ENCODE measurements at regions not wholly inside any gene's neighbourhood (a gene's known extent, or its start where the extent isn't known, plus 50 kb on each side); places are given as distances from the start of the nearest gene placed in this dataset.

DNA sequence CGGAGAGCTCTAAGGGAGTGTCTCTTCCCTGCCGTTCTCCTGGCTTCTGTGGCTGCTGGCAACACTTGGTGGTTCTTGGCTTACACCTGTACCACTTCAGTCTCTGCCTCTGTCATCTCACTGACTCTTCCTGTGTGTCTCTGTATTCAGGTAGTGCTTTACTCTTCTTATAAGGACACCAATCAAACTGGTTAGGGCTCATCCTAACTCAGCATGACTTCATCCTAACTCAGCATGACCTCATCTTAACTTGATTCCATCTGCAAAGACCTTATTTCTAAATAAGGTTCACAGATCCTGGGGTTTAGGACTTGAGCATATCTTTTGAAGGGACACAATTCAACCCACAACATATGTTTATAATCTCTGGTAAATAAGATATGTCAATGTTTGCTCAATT lies 51.6 kb upstream of the DSEL start:
- TF ChIP-seq, protein P1, sequence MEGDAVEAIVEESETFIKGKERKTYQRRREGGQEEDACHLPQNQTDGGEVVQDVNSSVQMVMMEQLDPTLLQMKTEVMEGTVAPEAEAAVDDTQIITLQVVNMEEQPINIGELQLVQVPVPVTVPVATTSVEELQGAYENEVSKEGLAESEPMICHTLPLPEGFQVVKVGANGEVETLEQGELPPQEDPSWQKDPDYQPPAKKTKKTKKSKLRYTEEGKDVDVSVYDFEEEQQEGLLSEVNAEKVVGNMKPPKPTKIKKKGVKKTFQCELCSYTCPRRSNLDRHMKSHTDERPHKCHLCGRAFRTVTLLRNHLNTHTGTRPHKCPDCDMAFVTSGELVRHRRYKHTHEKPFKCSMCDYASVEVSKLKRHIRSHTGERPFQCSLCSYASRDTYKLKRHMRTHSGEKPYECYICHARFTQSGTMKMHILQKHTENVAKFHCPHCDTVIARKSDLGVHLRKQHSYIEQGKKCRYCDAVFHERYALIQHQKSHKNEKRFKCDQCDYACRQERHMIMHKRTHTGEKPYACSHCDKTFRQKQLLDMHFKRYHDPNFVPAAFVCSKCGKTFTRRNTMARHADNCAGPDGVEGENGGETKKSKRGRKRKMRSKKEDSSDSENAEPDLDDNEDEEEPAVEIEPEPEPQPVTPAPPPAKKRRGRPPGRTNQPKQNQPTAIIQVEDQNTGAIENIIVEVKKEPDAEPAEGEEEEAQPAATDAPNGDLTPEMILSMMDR (conservative IDR thresholded peaks at IDR 0.05), result no peak
- no peak for TF ChIP-seq ZFX (IDR thresholded peaks at IDR 0.05)

Measured in C4-2B (cell line).